GM21619 (cell line): ENCODE measurements at regions not wholly inside any gene's neighbourhood (a gene's known extent, or its start where the extent isn't known, plus 50 kb on each side); places are given as distances from the start of the nearest gene placed in this dataset.
"Not testable (repeated sequence)": the region's sequence is repeated elsewhere in the genome, so short reads cannot be mapped to it uniquely, and the experiment has no call there.

Source experiments
- ATAC-seq: cut with Tn5 transposase; IDR thresholded peaks from one replicate; pipeline ENCODE4 v1.9.1; 2021; ENCODE audit not compliant: unreplicated experiment

DNA sequence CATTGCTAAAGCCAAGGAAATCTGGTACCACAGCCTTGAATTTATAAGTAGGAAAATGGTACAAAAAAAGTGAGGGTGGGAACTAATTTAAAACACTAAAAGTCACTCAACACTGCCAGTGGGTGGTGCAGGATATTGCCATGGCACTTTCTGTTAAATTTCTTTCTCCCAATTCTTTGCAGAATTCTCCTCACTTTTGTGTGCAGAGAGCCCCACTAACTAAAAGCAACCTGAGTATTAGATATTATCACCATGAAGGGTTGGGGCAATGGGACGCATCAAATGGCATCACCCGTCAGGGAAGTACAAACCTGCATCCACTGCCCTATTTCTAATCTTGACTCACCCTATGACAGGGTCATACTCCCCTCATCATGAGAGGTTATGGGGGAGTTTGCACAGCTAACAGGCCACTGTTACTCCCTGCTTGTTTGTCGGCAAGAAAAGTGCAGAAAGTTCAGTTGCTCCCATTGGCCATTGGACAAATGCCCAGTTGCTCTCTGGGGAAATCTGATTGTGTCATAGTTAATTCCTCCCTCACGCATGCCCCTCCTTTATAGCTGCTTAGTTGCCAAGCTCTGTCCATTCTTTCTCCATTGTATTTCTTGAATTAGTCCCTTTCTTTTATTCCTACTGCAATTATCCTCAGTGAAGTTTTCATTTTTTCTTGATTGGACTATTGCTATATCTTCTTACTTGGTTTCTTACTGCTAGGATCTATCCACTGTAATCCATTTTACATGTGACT is 93.8 kb upstream of the BLID start:
- ATAC-seq: no peak

DNA sequence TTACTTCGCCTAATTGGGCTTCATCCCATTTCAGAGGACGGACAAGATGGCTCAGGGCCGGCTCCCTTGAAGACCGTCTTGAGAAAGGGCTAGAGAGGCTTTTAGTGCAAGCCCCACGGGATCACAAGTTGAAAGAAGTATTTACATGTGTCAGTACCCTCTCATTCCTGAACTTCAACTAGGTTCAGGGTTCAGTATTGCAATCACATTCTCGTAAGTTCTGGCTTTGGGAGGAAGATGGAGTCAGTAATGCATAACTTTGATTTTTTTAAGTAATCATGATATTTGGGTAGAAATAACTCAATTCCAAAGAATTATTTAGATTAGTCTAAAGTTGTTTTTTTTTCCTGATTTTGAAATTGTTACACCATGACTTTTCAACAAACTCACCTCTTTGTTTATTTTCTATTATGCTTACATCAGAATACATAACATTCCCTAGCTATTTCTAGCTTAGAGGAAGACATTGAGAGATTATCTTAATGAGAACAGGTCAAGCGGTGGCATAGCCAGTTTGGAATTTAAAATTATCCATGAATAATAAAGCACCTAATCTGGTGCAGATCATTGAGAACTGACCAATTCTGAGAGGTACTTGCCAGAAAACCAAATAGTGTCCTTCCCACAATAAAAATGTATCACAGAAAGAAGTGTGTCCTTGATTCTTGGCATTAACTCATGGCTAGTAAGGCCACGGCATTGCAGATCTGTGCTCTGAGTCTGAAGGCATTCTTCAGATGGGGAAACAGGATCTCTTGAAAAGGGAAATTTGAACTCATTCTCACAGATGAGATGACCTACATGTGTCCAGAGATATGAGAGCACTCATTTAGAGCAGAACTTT is 92.1 kb upstream of the BLID start:
- no peak for ATAC-seq

DNA sequence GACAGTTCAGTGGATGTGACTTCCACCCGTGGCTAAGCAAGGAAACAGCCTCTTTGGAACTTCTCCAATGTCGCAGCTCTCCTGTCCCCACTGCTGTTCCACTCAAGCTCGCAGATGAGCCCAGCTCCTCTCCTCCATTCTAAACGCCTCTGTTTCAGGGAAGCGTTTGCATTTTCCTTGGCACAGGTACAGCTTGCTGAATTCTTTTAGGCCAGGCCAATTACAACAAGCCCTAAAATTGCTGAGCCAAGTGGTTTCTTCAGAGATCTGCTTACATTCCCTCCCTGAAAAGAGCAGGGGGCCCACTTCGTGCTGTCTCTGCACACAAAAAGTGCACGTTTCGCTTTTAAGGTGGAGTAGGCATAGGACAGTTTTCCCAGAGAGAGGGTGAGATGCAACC is 91.5 kb upstream of the BLID start:
- no peak for ATAC-seq

DNA sequence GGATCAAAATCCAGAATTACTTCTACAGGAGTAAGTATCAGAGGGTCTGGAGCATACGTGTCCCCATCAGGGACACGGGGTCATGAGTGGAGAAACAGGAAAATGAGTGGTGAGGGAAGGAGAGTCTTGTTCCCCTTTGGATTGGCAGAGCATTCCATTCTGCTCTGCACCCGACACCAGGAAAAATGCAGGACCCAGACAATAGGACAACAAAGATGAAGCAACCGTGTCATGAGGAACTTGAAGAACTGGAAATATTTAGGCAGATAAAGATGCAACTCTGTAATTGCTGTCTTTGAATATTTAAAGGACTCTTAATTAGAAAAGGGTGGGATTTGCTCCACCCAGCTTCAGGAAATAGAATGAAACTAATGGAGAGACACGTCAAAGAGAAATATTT is 89.0 kb upstream of the BLID start:
- ATAC-seq: no peak

DNA sequence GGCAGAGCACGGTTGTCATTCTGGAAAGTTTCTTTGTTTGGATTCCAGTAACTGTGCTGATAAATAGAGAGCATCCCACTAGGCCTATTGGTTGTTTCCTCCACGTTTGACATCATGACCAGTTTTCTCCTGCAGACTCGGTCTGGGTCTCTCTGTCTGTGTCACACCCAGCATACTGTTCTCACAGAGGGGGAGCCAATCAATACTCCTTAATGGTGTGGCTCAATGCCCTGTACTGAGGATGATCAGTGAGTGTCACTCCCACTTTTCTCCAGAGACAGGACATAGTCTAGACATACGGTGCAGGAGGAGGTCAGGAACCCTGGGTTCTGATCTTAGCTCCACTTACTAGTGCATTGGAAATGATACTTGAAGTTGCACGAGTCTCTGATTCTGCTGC is 88.2 kb upstream of the BLID start:
- no peak for ATAC-seq

DNA sequence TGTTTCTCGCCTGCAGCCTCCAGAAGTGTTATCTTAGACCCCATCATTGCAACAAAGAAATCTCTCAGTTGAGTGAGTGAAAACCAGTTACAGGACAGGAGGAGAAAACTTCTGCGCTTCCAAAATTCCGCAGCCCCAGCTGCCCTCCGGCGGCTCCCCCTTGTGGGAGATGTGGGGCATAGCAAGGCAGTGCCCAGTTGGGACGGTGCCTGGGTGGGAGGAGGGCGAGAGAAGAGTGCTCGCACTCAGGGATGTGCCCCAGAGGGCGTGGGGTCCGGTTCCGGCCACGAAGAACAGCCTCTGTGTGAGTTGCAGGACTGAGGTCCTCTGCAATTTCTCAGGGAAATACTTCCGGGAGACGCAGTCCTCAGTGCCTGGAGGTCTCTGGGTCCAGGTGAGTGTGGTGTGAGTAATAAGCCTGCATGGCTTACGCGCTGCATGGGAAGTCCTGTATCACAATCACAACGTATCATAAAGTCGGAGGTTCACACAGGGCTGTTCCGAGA is 87.0 kb upstream of the BLID start:
- ATAC-seq: peak; percentile 88

DNA sequence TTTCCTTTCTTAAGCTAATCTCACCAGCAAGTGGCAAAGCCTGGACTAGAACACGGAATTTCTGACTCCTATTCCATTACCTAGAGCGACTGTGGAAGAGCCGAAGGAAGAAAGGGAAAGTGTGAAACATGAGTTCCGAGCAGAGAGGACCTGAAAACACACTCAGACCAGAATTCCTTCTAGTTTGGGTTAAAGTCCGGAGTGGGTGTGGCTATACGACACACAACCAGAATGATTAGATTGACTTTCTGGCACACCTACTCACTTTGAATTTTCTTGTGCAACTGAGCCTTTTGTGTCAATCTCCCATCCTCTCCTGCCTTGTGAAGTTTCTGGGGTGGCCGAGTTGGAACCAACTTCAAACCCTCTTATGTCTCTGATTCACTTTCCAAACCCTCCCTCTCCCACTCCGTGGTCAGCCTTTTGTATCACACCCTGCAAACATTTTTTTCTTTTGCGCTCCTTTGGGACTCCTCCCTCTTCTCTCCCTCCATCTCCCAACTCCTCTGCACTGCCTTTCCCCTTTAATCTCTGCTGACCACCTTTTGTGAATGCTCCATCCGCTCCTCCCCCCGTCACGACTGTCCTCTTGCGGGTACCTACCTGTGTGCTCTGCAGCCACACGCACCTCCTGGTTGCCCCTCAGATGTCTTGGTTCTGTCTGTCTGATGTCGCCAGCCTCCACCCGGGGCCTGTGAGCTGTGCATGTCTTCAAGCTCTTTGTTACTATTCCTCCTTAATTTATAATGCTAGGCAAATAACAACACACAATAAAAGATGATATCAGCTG is 86.3 kb upstream of the BLID start:
- ATAC-seq: peak; percentile 32

DNA sequence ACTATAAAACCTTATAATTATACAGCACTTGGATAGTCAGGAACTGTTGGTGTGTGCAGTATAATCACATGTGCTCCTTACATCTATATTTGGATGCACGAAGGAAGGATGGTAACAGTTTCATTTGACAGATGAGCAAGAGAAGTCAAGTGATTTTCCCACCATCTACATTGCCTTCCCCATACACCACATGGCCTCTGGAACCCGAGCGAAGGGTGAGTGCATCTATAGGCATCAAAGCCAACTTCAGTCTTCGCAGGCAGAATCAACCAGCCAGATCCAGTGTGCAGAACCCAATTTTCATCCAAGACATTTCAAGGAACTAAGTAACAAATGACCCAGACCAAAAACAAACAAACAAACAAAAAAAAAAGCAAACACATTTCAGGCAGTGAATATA is 85.1 kb upstream of the BLID start:
- ATAC-seq: no peak

DNA sequence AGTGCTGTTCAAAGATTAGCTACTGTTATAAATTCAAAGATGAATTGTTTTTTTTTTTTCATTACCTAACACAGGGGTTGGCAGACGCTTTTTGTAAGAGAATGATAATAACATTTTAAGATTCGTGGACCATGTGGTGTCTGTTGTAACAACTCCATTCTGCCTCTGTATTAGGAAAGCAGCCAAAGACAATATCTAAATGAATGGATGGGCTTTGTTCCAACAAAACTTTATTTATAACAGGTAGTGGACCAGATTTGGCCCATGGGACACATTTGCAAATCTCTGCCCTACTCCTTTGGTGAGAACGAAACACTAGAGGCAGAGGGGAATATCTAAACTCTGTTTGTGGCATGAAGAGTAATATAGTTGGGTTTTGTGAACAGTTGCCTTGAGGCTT is 83.6 kb upstream of the BLID start:
- ATAC-seq: no peak

DNA sequence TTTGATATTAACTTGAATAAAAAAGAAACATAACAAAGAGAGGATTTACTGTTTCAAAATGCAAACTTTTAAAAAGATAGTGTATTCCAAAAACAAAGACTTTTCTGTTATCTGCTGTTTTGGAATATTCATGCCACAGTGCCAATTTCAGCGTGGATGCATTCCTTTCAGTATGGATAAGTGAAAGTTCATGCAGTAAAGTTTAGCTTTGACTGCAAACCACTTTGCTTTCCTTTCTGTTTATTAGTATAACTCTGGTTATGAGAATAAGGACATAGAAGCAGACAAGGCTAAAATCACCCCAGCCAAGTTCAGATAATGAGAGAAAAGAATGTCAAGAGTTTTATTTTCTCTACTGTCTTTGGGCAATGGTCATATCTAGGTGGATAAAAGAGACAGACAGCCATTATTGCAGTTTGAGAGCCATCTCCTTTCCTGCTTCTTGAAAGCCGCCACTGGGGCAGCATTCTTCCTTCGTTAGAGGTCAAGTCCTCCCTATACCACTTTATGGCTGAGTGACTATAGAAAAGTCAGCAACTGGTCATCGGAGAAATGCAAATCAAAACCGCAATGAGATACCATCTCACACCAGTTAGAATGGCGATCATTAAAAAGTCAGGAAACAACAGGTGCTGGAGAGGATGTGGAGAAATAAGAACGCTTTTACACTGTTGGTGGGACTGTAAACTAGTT is 82.4 kb upstream of the BLID start:
- no peak for ATAC-seq

DNA sequence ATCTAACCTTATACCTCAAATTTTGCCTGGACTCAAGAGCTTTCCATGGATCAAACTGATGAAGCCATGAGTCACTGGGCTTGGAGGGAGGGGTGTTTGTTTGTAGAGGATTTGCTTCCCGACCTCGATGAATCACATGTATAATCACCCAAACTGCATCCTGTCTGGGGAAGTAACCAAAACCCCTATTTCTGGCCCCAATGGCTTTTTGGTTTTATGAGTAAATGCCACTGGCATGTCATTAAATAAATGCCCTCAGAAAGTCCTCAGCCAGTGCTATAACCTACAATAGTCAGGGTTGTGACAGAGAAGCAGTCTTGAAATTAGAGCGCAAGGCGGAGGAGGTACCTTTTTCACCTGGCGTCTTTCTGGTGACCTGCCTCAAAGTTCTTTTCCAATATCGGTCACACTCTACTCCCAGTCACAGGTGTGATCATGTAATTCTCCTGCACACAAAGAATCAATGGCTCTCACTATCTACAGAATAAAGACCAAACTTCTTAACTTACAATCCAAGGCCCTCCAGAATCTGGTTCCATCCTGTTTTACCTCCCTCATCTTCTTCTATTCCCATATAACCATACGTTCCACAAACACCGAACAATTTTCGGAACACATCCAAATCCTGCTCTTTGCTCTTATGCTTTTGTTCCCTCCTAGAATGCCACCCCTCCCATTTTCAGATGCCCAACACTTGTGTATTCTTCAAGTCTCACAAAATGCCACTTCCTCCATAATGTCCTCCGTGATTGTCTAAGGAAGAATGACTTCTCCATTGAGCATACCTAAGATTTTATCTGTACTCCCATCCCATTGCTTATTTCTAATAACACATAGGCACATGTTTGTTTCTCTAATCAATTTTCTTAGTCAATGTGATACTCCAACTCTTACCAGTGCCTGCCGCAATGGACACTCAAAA is 81.3 kb upstream of the BLID start:
- ATAC-seq: no peak

DNA sequence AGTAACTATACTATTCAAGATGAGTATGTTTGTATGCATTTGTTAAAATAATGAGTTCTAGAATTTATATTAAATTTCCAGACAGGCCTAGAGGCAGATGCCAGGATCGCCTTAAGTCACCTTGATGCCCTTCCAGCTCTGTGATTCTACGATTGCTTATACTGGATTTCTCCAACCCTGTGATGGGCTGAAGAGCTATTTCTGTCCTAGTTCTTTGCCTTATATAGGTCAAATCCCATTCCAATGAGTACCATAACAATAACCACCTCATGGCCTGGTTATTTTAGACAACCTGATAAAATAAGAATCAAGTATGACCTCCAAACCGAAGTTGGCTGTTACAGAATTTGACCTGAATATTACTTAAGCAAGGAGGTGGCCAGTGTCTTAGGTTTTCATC is 79.8 kb upstream of the BLID start:
- no peak for ATAC-seq

DNA sequence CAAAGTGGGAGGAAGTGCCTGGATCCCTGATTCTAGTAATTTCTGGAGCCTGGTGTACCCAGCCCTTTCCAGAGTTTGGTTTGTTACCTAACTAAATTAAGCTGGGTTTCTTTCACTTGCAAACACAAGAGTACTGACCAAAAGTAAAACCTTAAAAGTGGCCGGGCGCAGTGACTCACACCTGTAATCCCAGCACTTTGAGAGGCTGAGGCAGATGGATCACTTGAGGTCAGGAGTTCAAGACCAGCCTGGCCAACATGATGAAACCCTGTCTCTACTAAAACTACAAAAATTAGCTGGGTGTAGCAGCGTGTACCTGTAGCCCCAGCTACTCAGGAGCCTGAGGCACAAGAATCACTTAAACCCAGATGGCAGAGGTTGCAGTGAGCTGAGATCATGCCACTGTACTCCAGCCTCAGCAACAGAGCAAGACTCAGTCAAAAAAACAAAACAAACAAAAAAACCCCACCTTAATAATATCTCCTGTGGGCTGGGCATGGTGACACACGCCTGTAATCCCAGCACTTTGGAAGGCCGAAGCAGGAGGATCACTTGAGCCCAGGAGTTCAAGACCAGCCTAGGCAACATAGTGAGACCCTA is 78.0 kb upstream of the BLID start:
- not testable (repeated sequence) for ATAC-seq

DNA sequence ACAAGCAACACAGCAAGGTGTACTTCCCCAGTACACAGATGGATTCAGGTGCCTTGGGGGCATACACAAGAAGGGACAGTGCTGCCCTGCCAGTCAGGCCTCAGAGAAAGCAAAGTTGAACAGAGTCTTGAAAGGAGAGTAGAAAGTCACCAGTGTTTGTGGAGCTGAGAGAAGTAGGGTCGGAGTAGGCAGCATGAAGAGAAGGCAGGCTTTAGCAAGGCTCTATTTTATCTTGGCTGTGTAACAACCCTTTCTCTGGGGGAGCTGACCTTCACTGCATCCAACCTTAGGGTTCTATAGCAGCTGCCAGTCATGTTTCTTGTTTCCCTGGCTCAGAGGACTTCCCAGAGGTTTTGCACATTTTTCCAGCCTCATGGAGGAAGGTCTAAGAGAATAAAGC is 77.4 kb upstream of the BLID start:
- ATAC-seq: no peak

DNA sequence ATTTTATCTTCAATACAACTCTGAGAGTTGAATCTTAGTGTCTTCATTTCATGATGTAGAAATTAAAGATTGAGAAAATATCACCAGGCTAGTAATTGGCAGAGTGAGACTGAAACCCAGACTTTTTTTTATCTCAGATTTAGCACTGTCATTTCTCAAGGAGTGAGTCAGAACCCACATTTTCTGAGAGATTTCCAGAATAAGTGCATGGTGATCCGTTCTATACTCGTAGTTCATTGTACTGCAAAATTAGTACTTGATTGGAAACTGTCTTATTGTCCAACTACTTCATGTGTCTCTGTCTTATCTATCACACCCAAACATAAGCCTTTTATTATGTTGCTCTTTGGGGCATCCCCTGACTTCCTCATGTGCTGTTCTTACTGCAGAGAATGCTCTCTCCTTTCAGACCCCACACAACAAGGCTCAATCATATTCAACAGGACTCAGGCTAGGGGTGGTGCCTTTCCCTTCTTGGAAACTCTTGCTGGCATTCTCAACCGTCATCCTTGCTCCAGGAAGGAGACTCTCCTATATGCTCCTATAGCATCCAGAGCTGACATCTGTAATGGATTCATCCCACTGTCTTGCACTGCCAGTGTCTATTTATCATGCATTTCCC is 76.7 kb upstream of the BLID start:
- no peak for ATAC-seq

DNA sequence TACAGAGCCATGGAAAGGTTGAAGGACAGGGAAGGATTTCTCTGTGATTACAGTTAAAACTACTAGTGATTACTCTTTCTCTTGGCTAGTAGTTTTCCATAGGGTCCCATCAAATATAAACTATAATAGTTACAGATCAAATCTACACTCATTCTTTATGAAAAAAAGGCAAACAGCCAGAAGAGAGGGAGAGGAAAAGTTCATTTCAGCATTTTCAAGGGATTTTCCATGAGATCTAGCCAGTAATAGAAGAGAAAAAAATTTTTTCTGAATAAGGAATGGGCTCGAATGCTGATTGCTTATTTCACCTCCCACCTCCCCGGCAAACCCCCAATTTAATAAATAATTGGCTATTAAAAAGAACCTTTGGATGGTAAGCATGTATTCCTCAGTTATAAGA is 74.8 kb upstream of the BLID start:
- ATAC-seq: no peak

DNA sequence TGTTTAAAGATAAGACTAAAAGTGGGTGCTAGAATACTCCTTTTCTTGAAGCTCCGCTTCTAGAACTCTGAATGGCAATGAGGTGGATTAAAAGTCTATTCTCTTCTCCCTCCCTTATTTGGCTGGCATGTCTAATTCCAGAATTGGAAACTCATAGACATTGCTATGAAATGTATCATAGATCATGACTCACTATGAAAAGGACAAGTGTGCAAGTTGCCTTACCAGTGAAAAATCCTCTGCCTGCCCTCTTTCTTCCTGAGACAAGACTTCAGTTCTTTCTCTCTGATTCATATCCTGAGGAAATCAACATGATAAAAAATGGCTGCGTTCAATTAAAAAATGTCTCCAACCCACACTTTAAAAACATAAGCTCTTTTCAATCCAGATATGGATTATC is 73.2 kb upstream of the BLID start:
- ATAC-seq: no peak

DNA sequence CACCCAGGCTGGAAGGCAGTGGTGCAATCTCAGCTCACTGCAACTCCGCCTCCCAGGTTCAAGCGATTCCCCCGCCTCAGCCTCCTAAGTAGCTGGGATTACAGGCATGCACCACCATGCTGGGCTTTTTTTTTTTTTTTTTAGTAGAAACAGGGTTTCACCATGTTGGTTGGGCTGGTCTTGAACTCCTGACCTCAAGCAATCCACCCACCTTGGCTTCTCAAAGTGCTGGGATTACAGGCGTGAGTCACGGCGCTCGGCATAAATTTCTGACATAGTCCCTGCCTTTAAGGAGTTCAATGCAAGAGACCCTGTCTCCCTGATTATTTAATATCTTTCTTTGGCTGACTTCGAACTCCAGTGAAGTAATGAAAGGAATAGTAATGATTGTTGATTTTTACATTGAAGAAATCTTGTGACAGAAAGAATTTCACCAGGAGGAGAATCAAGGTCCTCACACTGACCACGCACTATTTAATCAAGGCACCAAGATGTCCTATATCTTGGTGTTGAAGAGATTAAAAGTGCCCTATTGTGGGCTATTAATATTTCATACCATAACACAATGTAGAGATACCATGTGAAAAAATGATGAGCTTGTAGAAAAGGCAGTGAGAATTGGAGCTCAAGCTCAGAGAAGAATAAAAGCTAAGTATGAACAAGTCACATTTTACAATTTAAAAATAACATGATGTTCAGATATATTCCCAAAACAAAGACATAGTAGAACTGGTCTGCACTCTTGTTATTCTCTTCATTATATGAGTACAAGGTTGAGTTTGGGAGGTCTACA is 71.6 kb upstream of the BLID start:
- ATAC-seq: no peak
